ENCODE measurements at regions not wholly inside any gene's neighbourhood (a gene's known extent, or its start where the extent isn't known, plus 50 kb on each side); places are given as distances from the start of the nearest gene placed in this dataset.

DNA sequence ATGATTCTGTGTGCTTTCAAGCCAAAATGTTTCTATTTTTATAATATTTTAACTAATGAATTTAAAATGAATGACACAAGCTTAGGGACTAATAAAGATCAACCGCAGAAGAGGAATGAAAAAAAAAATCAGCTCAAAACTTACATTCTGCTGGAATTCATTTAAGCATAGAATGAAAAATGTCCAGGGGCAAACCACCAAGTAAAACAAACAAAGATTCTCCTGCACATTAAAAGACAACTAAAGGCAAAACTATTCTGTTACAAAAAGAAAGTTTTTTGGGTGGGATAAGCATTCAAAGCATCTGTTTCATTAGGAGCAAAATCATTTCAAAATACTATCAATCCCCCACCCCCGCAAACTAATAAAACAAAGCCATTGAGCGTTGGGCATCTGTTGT is 99.3 kb upstream of the SOX11 start:
- no peaks in the 10 kb centered on the region for H3K4me1 ChIP-seq (ENCODE audit: insufficient read depth, insufficient read length)
- H3K4me3 ChIP-seq (ENCODE audit: insufficient read length, low read depth): no peak overlapping the region
- H3K36me3 ChIP-seq (ENCODE audit: insufficient read depth, insufficient read length, low read length): no peaks in the 10 kb centered on the region
- no peaks in the 10 kb centered on the region for H3K9me3 ChIP-seq (ENCODE audit: insufficient read depth, low read length)
- TF ChIP-seq SUZ12 (IDR thresholded peaks at IDR 0.05; ENCODE audit: extremely low read depth, insufficient read depth, insufficient read length) (no peak), ZNF274 (IDR thresholded peaks at IDR 0.05; ENCODE audit: low read depth, low read length) (no peak)
- no peaks in the 10 kb centered on the region for H3K27me3 ChIP-seq (ENCODE audit: insufficient read depth, insufficient read length)
- H3K9ac ChIP-seq (ENCODE audit: insufficient read length, low read depth): no peak overlapping the region
- DNase-seq (ENCODE audit: low read depth, low spot score): no peak

DNA sequence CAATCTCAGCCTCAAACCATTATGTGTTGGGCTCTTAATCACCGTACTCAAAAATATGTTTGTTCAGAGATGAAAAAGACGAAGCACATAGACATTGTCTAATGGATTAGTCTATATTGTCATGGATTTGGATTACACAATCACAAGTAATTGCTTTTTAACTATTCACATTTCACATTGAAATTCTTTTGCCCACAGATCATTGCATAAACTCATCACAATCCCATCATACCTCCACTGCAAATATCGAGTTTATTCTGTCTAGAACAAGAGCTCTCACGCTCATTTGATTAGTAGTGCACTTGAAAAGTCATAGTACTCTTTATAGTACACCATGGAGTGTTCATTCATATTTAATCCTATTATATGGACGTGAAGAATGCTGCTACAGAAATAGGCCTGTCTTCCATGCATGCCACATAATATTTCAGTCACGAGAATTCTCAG is 97.9 kb upstream of the SOX11 start:
- Histone ChIP-seq H3K27me3 (ENCODE audit: insufficient read depth, insufficient read length) (no peaks in the 10 kb centered on the region), H3K9me3 (ENCODE audit: insufficient read depth, low read length) (no peaks in the 10 kb centered on the region), H3K4me1 (ENCODE audit: insufficient read depth, insufficient read length) (no peaks in the 10 kb centered on the region), H3K4me3 (ENCODE audit: insufficient read length, low read depth) (no peak overlapping the region), H3K36me3 (ENCODE audit: insufficient read depth, insufficient read length, low read length) (no peaks in the 10 kb centered on the region), H3K9ac (ENCODE audit: insufficient read length, low read depth) (no peak overlapping the region)
- TF ChIP-seq YY1 (IDR thresholded peaks at IDR 0.05; ENCODE audit: insufficient read depth, insufficient read length): no peak
- no peak for TF ChIP-seq SUZ12 (IDR thresholded peaks at IDR 0.05; ENCODE audit: extremely low read depth, insufficient read depth, insufficient read length)
- TF ChIP-seq ZNF274 (IDR thresholded peaks at IDR 0.05; ENCODE audit: low read depth, low read length): no peak
- DNase-seq (ENCODE audit: low read depth, low spot score): no peak

- no peaks in the 10 kb centered on the region for H3K27me3 ChIP-seq (ENCODE audit: insufficient read depth, insufficient read length)
- TF ChIP-seq YY1 (IDR thresholded peaks at IDR 0.05; ENCODE audit: insufficient read depth, insufficient read length) (no peak), ZNF274 (IDR thresholded peaks at IDR 0.05; ENCODE audit: low read depth, low read length) (no peak), SUZ12 (IDR thresholded peaks at IDR 0.05; ENCODE audit: extremely low read depth, insufficient read depth, insufficient read length) (no peak)
These were observed 95.3 kb upstream of the SOX11 start for GRCh38 chr2:5596868-5597267.

GRCh38 chr2:5598156-5598555 is 94.0 kb upstream of the SOX11 start:
- Histone ChIP-seq H3K9me3 (ENCODE audit: insufficient read depth, low read length) (no peaks in the 10 kb centered on the region), H3K36me3 (ENCODE audit: insufficient read depth, insufficient read length, low read length) (no peaks in the 10 kb centered on the region), H3K27me3 (ENCODE audit: insufficient read depth, insufficient read length) (no peaks in the 10 kb centered on the region), H3K4me3 (ENCODE audit: insufficient read length, low read depth) (no peak overlapping the region), H3K9ac (ENCODE audit: insufficient read length, low read depth) (no peak overlapping the region), H3K4me1 (ENCODE audit: insufficient read depth, insufficient read length) (no peaks in the 10 kb centered on the region)
- DNase-seq (ENCODE audit: low read depth, low spot score): no peak
- TF ChIP-seq SUZ12 (IDR thresholded peaks at IDR 0.05; ENCODE audit: extremely low read depth, insufficient read depth, insufficient read length) (no peak), ZNF274 (IDR thresholded peaks at IDR 0.05; ENCODE audit: low read depth, low read length) (no peak), YY1 (IDR thresholded peaks at IDR 0.05; ENCODE audit: insufficient read depth, insufficient read length) (no peak)

More at GRCh38 chr2:5596868-5597267, 95.3 kb upstream of the SOX11 start:
- H3K4me1 ChIP-seq (ENCODE audit: insufficient read depth, insufficient read length): no peaks in the 10 kb centered on the region
- no peak overlapping the region for H3K4me3 ChIP-seq (ENCODE audit: insufficient read length, low read depth)
- H3K36me3 ChIP-seq (ENCODE audit: insufficient read depth, insufficient read length, low read length): no peaks in the 10 kb centered on the region
- no peak overlapping the region for H3K9ac ChIP-seq (ENCODE audit: insufficient read length, low read depth)
- H3K9me3 ChIP-seq (ENCODE audit: insufficient read depth, low read length): no peaks in the 10 kb centered on the region
- DNase-seq (ENCODE audit: low read depth, low spot score): no peak

DNA sequence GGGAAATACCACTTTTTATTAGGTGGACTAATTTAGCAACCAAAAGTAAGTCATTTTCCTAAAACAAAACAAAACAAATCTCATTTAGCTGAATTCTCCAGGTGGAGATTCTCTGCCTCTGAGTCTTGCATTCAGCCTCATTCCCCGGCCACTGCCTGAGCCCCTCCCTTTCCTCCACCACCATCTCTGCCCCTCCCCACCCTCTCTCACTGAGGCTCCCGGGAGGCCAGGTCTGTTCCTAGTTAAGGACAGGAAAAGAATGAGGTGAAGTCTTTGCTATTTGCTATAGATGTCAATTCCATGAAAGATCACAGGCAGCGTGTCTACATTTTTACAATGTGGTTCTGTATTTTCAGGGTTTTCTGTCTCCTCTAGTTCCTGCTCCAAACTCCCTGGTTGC is 83.0 kb upstream of the SOX11 start:
- TF ChIP-seq YY1 (IDR thresholded peaks at IDR 0.05; ENCODE audit: insufficient read depth, insufficient read length) (no peak), ZNF274 (IDR thresholded peaks at IDR 0.05; ENCODE audit: low read depth, low read length) (no peak), SUZ12 (IDR thresholded peaks at IDR 0.05; ENCODE audit: extremely low read depth, insufficient read depth, insufficient read length) (no peak)
- Histone ChIP-seq H3K9me3 (ENCODE audit: insufficient read depth, low read length) (no peaks in the 10 kb centered on the region), H3K4me3 (ENCODE audit: insufficient read length, low read depth) (no peak overlapping the region), H3K4me1 (ENCODE audit: insufficient read depth, insufficient read length) (no peaks in the 10 kb centered on the region), H3K36me3 (ENCODE audit: insufficient read depth, insufficient read length, low read length) (no peaks in the 10 kb centered on the region), H3K9ac (ENCODE audit: insufficient read length, low read depth) (no peak overlapping the region), H3K27me3 (ENCODE audit: insufficient read depth, insufficient read length) (no peaks in the 10 kb centered on the region)
- DNase-seq (ENCODE audit: low read depth, low spot score): peak; percentile 13

GRCh38 chr2:5612666-5613065 is 79.5 kb upstream of the SOX11 start:
- no peaks in the 10 kb centered on the region for H3K9me3 ChIP-seq (ENCODE audit: insufficient read depth, low read length)
- H3K9ac ChIP-seq (ENCODE audit: insufficient read length, low read depth): no peak overlapping the region
- H3K4me3 ChIP-seq (ENCODE audit: insufficient read length, low read depth): no peak overlapping the region
- no peaks in the 10 kb centered on the region for H3K36me3 ChIP-seq (ENCODE audit: insufficient read depth, insufficient read length, low read length)
- no peak for DNase-seq (ENCODE audit: low read depth, low spot score)
- H3K4me1 ChIP-seq (ENCODE audit: insufficient read depth, insufficient read length): no peaks in the 10 kb centered on the region
- H3K27me3 ChIP-seq (ENCODE audit: insufficient read depth, insufficient read length): no peaks in the 10 kb centered on the region
- TF ChIP-seq SUZ12 (IDR thresholded peaks at IDR 0.05; ENCODE audit: extremely low read depth, insufficient read depth, insufficient read length) (no peak), YY1 (IDR thresholded peaks at IDR 0.05; ENCODE audit: insufficient read depth, insufficient read length) (no peak), ZNF274 (IDR thresholded peaks at IDR 0.05; ENCODE audit: low read depth, low read length) (no peak)

- TF ChIP-seq ZNF274 (IDR thresholded peaks at IDR 0.05; ENCODE audit: low read depth, low read length) (no peak), YY1 (IDR thresholded peaks at IDR 0.05; ENCODE audit: insufficient read depth, insufficient read length) (no peak), SUZ12 (IDR thresholded peaks at IDR 0.05; ENCODE audit: extremely low read depth, insufficient read depth, insufficient read length) (no peak)
- H3K9me3 ChIP-seq (ENCODE audit: insufficient read depth, low read length): no peaks in the 10 kb centered on the region
- H3K4me1 ChIP-seq (ENCODE audit: insufficient read depth, insufficient read length): no peaks in the 10 kb centered on the region
- no peak overlapping the region for H3K4me3 ChIP-seq (ENCODE audit: insufficient read length, low read depth)
- no peak overlapping the region for H3K9ac ChIP-seq (ENCODE audit: insufficient read length, low read depth)
- no peaks in the 10 kb centered on the region for H3K27me3 ChIP-seq (ENCODE audit: insufficient read depth, insufficient read length)
- no peaks in the 10 kb centered on the region for H3K36me3 ChIP-seq (ENCODE audit: insufficient read depth, insufficient read length, low read length)
- DNase-seq (ENCODE audit: low read depth, low spot score): no peak
These were observed 76.2 kb upstream of the SOX11 start for GRCh38 chr2:5616019-5616418.

- TF ChIP-seq ZNF274 (IDR thresholded peaks at IDR 0.05; ENCODE audit: low read depth, low read length) (no peak), SUZ12 (IDR thresholded peaks at IDR 0.05; ENCODE audit: extremely low read depth, insufficient read depth, insufficient read length) (no peak), YY1 (IDR thresholded peaks at IDR 0.05; ENCODE audit: insufficient read depth, insufficient read length) (no peak)
- H3K9me3 ChIP-seq (ENCODE audit: insufficient read depth, low read length): no peaks in the 10 kb centered on the region
- no peaks in the 10 kb centered on the region for H3K36me3 ChIP-seq (ENCODE audit: insufficient read depth, insufficient read length, low read length)
- H3K4me1 ChIP-seq (ENCODE audit: insufficient read depth, insufficient read length): no peaks in the 10 kb centered on the region
- no peak overlapping the region for H3K4me3 ChIP-seq (ENCODE audit: insufficient read length, low read depth)
- DNase-seq (ENCODE audit: low read depth, low spot score): no peak
- H3K27me3 ChIP-seq (ENCODE audit: insufficient read depth, insufficient read length): no peaks in the 10 kb centered on the region
- H3K9ac ChIP-seq (ENCODE audit: insufficient read length, low read depth): no peak overlapping the region
These were observed 74.8 kb upstream of the SOX11 start for GRCh38 chr2:5617358-5617757.
